ENCODE measurements at regions not wholly inside any gene's neighbourhood (a gene's known extent, or its start where the extent isn't known, plus 50 kb on each side); places are given as distances from the start of the nearest gene placed in this dataset.

DNA sequence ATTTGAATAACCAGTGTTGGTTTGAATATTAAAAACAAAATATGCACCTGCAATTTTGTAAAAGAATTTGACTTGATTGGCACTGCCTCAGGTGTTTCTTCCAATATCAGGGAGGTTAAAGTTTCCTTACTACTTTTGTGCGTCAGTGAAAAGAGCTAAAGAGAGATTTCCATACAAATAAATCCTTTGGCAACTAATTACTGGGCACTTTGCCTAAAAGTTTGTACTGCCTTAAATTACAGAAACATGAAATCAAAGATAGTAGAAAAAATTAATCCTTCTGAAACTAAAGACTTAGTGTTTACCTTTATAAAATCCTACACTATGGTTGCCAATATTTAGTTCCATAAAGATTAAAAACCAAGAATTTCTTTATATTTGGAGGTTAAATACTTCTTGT is 72.5 kb downstream of the DNAJB9 start:
- TF ChIP-seq, protein P1, sequence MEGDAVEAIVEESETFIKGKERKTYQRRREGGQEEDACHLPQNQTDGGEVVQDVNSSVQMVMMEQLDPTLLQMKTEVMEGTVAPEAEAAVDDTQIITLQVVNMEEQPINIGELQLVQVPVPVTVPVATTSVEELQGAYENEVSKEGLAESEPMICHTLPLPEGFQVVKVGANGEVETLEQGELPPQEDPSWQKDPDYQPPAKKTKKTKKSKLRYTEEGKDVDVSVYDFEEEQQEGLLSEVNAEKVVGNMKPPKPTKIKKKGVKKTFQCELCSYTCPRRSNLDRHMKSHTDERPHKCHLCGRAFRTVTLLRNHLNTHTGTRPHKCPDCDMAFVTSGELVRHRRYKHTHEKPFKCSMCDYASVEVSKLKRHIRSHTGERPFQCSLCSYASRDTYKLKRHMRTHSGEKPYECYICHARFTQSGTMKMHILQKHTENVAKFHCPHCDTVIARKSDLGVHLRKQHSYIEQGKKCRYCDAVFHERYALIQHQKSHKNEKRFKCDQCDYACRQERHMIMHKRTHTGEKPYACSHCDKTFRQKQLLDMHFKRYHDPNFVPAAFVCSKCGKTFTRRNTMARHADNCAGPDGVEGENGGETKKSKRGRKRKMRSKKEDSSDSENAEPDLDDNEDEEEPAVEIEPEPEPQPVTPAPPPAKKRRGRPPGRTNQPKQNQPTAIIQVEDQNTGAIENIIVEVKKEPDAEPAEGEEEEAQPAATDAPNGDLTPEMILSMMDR (IDR thresholded peaks at IDR 0.05; ENCODE audit: low read depth, low read length, poor library complexity, severe bottlenecking): no peak
- no peak for TF ChIP-seq EZH2phosphoT487 (IDR thresholded peaks at IDR 0.05; ENCODE audit: borderline replicate concordance, low read length)
